Spleen (tissue), 7 donors: ENCODE measurements at regions not wholly inside any gene's neighbourhood (a gene's known extent, or its start where the extent isn't known, plus 50 kb on each side); places are given as distances from the start of the nearest gene placed in this dataset.

Experiments
- POLR2A ChIP-seq, 3 donors: fragments of 450-650 bp; IDR thresholded peaks; one replicate each; pipeline ENCODE4 v1.5.1; 2017; ENCODE audit warnings: antibody characterized with exemption in 3 of 3, mild to moderate bottlenecking in 1 of 3
- POLR2AphosphoS5 ChIP-seq, 3 donors: sonication (generic); formaldehyde crosslinking; IDR thresholded peaks; one replicate each; pipeline ENCODE4 v1.5.1; 2017; ENCODE audit warnings: antibody characterized with exemption in 3 of 3
- TF ChIP-seq, protein P1 (sequence below), 11 experiments: fragments of 200-600 bp in 7 of 11; fragments of 450-650 bp in 4 of 11; sonication (generic) in 4 of 11; IDR thresholded peaks in 8 of 11; conservative IDR thresholded peaks in 3 of 11; 1 replicate in 7 of 11; 2 replicates in 4 of 11; pipeline versions ENCODE4 v1.4.0 to v1.8.0; 2016 to 2021; ENCODE audit warnings: antibody characterized with exemption in 11 of 11, inconsistent platforms in 4 of 11, mild to moderate bottlenecking in 1 of 11
- donor health status: DM: no; HTN: no; CAD: no; lungs with moderate emphysema.
- donor health status: DM: no; HTN: no; CAD: no.
- donor health status: DM: no; HTN: no; CAD: no.

DNA sequence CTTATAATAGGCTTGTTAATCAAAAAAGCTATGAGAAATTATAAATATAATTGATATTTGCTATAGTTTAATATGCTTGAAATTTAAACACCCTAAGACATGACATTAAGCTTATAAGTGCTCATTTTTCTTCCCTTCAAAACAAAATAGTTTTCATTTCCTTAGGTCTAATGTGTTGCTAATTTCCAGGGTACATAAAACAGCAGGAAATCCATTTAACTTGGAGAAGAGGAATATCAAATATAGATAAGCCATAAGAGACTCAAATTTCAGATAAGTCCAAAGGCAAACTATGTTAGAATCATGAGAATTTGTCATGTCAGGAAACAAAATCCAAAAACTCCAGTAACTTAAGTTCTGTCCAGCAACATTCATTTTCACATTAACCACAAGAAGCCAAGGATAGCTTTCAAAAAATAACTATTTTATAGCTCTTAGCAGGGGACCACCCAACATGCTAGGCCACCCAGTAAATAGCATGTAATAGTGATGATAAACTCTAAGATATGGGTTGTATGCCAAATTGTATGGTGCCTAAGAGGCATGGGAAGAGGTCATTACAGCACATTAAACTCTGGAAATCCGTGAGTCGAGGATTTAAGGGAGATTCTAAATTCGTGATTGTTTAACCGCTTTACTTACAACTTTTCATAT, 298.1 kb downstream of the CRPPA start:
- no peak for TF ChIP-seq POLR2AphosphoS5 (IDR thresholded peaks at IDR 0.05)
- TF ChIP-seq, protein P1, sequence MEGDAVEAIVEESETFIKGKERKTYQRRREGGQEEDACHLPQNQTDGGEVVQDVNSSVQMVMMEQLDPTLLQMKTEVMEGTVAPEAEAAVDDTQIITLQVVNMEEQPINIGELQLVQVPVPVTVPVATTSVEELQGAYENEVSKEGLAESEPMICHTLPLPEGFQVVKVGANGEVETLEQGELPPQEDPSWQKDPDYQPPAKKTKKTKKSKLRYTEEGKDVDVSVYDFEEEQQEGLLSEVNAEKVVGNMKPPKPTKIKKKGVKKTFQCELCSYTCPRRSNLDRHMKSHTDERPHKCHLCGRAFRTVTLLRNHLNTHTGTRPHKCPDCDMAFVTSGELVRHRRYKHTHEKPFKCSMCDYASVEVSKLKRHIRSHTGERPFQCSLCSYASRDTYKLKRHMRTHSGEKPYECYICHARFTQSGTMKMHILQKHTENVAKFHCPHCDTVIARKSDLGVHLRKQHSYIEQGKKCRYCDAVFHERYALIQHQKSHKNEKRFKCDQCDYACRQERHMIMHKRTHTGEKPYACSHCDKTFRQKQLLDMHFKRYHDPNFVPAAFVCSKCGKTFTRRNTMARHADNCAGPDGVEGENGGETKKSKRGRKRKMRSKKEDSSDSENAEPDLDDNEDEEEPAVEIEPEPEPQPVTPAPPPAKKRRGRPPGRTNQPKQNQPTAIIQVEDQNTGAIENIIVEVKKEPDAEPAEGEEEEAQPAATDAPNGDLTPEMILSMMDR (IDR thresholded peaks at IDR 0.05 in 8 of 11, conservative IDR thresholded peaks at IDR 0.05 in 3 of 11): no peak
- TF ChIP-seq POLR2A (IDR thresholded peaks at IDR 0.05): no peak
